ENCODE measurements at regions not wholly inside any gene's neighbourhood (a gene's known extent, or its start where the extent isn't known, plus 50 kb on each side); places are given as distances from the start of the nearest gene placed in this dataset.

- H3K9ac ChIP-seq (ENCODE audit: extremely low read depth, low read length, poor library complexity, severe bottlenecking) = no peak overlapping the region
- no peaks in the 10 kb centered on the region for H3K27me3 ChIP-seq (ENCODE audit: control insufficient read depth, insufficient read depth, low read length, poor library complexity, severe bottlenecking)
- H3K9me3 ChIP-seq (ENCODE audit: control insufficient read depth, low read length) = no peaks in the 10 kb centered on the region
- WGBS, 2 experiments (ENCODE audit: insufficient coverage in 1 of 2, insufficient read length in 1 of 2) = 74 to 88% methylated on average over 2 to 5 of the region's 5 CpGs
- no peaks in the 10 kb centered on the region for H3K36me3 ChIP-seq (ENCODE audit: control insufficient read depth, insufficient read depth, low read length)
- no peak overlapping the region for H3K4me3 Mint-ChIP-seq
- H3K4me3 ChIP-seq (ENCODE audit: low read length) = no peak overlapping the region
- no peaks in the 10 kb centered on the region for H3K4me1 Mint-ChIP-seq
- no peaks in the 10 kb centered on the region for H3K27me3 Mint-ChIP-seq (ENCODE audit: insufficient read depth)
- H3K4me1 ChIP-seq (ENCODE audit: control insufficient read depth, insufficient read depth, low read length) = no peaks in the 10 kb centered on the region
- DNase-seq = peak; percentile 62
- no peaks in the 10 kb centered on the region for H3K36me3 Mint-ChIP-seq (ENCODE audit: low read depth)
- no peaks in the 10 kb centered on the region for H3K9me3 Mint-ChIP-seq
- TF ChIP-seq, protein P1, sequence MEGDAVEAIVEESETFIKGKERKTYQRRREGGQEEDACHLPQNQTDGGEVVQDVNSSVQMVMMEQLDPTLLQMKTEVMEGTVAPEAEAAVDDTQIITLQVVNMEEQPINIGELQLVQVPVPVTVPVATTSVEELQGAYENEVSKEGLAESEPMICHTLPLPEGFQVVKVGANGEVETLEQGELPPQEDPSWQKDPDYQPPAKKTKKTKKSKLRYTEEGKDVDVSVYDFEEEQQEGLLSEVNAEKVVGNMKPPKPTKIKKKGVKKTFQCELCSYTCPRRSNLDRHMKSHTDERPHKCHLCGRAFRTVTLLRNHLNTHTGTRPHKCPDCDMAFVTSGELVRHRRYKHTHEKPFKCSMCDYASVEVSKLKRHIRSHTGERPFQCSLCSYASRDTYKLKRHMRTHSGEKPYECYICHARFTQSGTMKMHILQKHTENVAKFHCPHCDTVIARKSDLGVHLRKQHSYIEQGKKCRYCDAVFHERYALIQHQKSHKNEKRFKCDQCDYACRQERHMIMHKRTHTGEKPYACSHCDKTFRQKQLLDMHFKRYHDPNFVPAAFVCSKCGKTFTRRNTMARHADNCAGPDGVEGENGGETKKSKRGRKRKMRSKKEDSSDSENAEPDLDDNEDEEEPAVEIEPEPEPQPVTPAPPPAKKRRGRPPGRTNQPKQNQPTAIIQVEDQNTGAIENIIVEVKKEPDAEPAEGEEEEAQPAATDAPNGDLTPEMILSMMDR (conservative IDR thresholded peaks at IDR 0.05) = peak; percentile 78
- H3K27ac Mint-ChIP-seq = no peak overlapping the region
- no peak overlapping the region for H3K27ac ChIP-seq (ENCODE audit: low read depth, low read length)
Observed at GRCh38 chr13:103140001-103140671, 73.9 kb upstream of the SLC10A2 start.

DNA sequence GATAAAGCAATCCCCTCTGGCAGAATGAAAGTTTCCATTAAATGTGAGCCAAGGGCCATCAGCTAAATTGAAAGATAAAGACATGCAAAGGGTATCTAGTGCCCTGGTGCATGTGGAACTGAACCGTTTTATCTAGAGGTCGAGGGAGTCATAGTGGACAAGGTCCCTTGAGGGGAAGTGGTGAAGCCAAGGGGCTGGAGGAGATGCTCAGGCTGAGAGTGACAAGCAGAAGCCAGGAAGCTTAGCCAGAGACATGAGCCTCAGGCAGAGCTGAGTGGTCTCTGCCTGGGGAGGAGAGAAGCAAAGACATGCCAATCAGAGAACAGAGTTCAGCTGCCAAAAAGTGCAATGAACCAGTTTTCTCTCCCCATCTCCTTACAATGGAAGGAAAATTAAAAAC lies 68.1 kb upstream of the SLC10A2 start:
- DNase-seq = no peak
- Histone ChIP-seq H3K9ac (ENCODE audit: extremely low read depth, low read length, poor library complexity, severe bottlenecking) (no peak overlapping the region), H3K9me3 (ENCODE audit: control insufficient read depth, low read length) (no peaks in the 10 kb centered on the region), H3K4me3 (ENCODE audit: low read length) (no peak overlapping the region), H3K27ac (ENCODE audit: low read depth, low read length) (no peak overlapping the region), H3K4me1 (ENCODE audit: control insufficient read depth, insufficient read depth, low read length) (no peaks in the 10 kb centered on the region), H3K36me3 (ENCODE audit: control insufficient read depth, insufficient read depth, low read length) (no peaks in the 10 kb centered on the region), H3K27me3 (ENCODE audit: control insufficient read depth, insufficient read depth, low read length, poor library complexity, severe bottlenecking) (no peaks in the 10 kb centered on the region)
- WGBS, 2 experiments (ENCODE audit: insufficient coverage in 1 of 2, insufficient read length in 1 of 2) = 80 to 92% methylated on average over 1 to 2 of the region's 2 CpGs
- Mint-ChIP-seq H3K36me3 (ENCODE audit: low read depth) (no peaks in the 10 kb centered on the region), H3K27ac (no peak overlapping the region), H3K4me3 (no peak overlapping the region), H3K9me3 (no peaks in the 10 kb centered on the region), H3K27me3 (ENCODE audit: insufficient read depth) (no peaks in the 10 kb centered on the region), H3K4me1 (no peaks in the 10 kb centered on the region)
- TF ChIP-seq, protein P1 (conservative IDR thresholded peaks at IDR 0.05) = no peak

DNA sequence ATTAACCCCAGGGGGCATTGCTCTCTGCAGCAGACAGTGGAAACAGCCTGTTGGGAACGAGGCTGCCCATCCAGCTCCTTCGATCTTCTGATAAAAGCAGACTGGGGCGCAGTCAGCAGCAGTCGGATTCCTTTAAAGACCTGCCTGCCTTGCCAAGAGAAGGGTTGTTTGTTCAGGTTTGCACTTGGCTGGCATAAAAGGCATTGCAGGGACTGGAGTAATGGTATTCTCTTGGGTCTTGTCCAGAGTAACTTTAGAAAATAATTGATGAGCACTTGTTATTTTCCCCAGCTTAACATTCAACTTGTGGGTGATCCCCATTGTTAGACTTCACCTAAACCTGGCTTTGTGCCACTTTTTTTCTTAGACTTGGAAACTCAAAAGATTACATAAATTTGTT lies 67.3 kb upstream of the SLC10A2 start:
- Histone ChIP-seq H3K36me3 (ENCODE audit: control insufficient read depth, insufficient read depth, low read length) (no peaks in the 10 kb centered on the region), H3K4me1 (ENCODE audit: control insufficient read depth, insufficient read depth, low read length) (no peaks in the 10 kb centered on the region), H3K27me3 (ENCODE audit: control insufficient read depth, insufficient read depth, low read length, poor library complexity, severe bottlenecking) (no peaks in the 10 kb centered on the region), H3K4me3 (ENCODE audit: low read length) (no peak overlapping the region), H3K9ac (ENCODE audit: extremely low read depth, low read length, poor library complexity, severe bottlenecking) (no peak overlapping the region), H3K9me3 (ENCODE audit: control insufficient read depth, low read length) (no peaks in the 10 kb centered on the region), H3K27ac (ENCODE audit: low read depth, low read length) (no peak overlapping the region)
- H3K4me3 Mint-ChIP-seq = no peak overlapping the region
- 92 to 100% methylated on average over 2 to 4 of the region's 4 CpGs for WGBS, 2 experiments (ENCODE audit: insufficient coverage in 1 of 2, insufficient read length in 1 of 2)
- H3K27ac Mint-ChIP-seq = no peak overlapping the region
- H3K4me1 Mint-ChIP-seq = no peaks in the 10 kb centered on the region
- no peak for DNase-seq
- H3K9me3 Mint-ChIP-seq = no peaks in the 10 kb centered on the region
- H3K27me3 Mint-ChIP-seq (ENCODE audit: insufficient read depth) = no peaks in the 10 kb centered on the region
- H3K36me3 Mint-ChIP-seq (ENCODE audit: low read depth) = no peaks in the 10 kb centered on the region
- TF ChIP-seq, protein P1 (conservative IDR thresholded peaks at IDR 0.05) = no peak

Measured in endodermal cell (in vitro differentiated cells).